Effector memory CD8-positive, alpha-beta T cell (primary cell): ENCODE measurements at regions not wholly inside any gene's neighbourhood (a gene's known extent, or its start where the extent isn't known, plus 50 kb on each side); places are given as distances from the start of the nearest gene placed in this dataset.

ENCODE experiments used
- ATAC-seq: fragments of 150-1000 bp; cut with Tn5 transposase; replicated peaks from 2 replicates; pipeline ENCODE4 v1.10.0; 2021; ENCODE audit warnings: mild to moderate bottlenecking, moderate library complexity
- DNase-seq, 3 experiments: peaks; one replicate each; pipeline ENCODE4 v3.0.0; 2021
- H3K27ac Mint-ChIP-seq, 2 donors: one replicate each; pipeline ENCODE4 v1.8.0; 2022; ENCODE audit warnings: mild to moderate bottlenecking in 2 of 2, mixed read lengths in 2 of 2, moderate library complexity in 2 of 2
- H3K27me3 Mint-ChIP-seq, 2 donors: one replicate each; pipeline ENCODE4 v1.8.0; 2022; ENCODE audit warnings: mixed read lengths in 2 of 2
- H3K36me3 Mint-ChIP-seq: one replicate; pipeline ENCODE4 v1.8.0; 2022; ENCODE audit warnings: mild to moderate bottlenecking, moderate library complexity, mixed read lengths; ENCODE audit not compliant: insufficient read depth
- H3K4me1 Mint-ChIP-seq, 2 donors: one replicate each; pipeline ENCODE4 v1.8.0; 2022; ENCODE audit warnings: low read depth in 2 of 2, mixed read lengths in 2 of 2
- H3K4me3 Mint-ChIP-seq, 2 donors: one replicate each; pipeline ENCODE4 v1.8.0; 2022; ENCODE audit warnings: mild to moderate bottlenecking in 2 of 2, mixed read lengths in 2 of 2, moderate library complexity in 2 of 2
- H3K9me3 Mint-ChIP-seq, 2 donors: one replicate each; pipeline ENCODE4 v1.8.0; 2022; ENCODE audit warnings: mixed read lengths in 2 of 2

- Mint-ChIP-seq H3K4me1 (no peaks in the 10 kb centered on the region), H3K36me3 (peaks cover 2% of the 10 kb centered on the region), H3K27ac (no peak overlapping the region), H3K4me3 (no peak overlapping the region), H3K27me3 (no peaks in the 10 kb centered on the region), H3K9me3 (no peaks in the 10 kb centered on the region)
- no peak for DNase-seq
- no peak for ATAC-seq
These were observed 297.0 kb downstream of the RBM26 start for GRCh38 chr13:79108914-79109643.

GRCh38 chr13:79098596-79098995 lies 307.5 kb downstream of the RBM26 start:
- DNase-seq (no peak), ATAC-seq (no peak)
- Mint-ChIP-seq H3K4me3 (no peak overlapping the region), H3K27me3 (peaks cover 11 to 17% of the 10 kb centered on the region in 2 donors), H3K27ac (no peak overlapping the region), H3K36me3 (no peaks in the 10 kb centered on the region), H3K9me3 (no peaks in the 10 kb centered on the region), H3K4me1 (no peaks in the 10 kb centered on the region)

GRCh38 chr13:79097201-79097600 lies 308.9 kb downstream of the RBM26 start:
- ATAC-seq (no peak), DNase-seq (no peak)
- peaks cover 11 to 17% of the 10 kb centered on the region in 2 donors for H3K27me3 Mint-ChIP-seq
- H3K27ac Mint-ChIP-seq: no peak overlapping the region
- no peaks in the 10 kb centered on the region for H3K4me1 Mint-ChIP-seq
- no peaks in the 10 kb centered on the region for H3K9me3 Mint-ChIP-seq
- no peak overlapping the region for H3K4me3 Mint-ChIP-seq
- H3K36me3 Mint-ChIP-seq: no peaks in the 10 kb centered on the region

- DNase-seq: no peak
- H3K36me3 Mint-ChIP-seq: no peaks in the 10 kb centered on the region
- H3K27me3 Mint-ChIP-seq: peaks cover 11 to 22% of the 10 kb centered on the region in 2 donors
- H3K9me3 Mint-ChIP-seq: no peaks in the 10 kb centered on the region
- no peaks in the 10 kb centered on the region for H3K4me1 Mint-ChIP-seq
- no peak overlapping the region for H3K4me3 Mint-ChIP-seq
- no peak for ATAC-seq
- no peak overlapping the region for H3K27ac Mint-ChIP-seq
These were observed 310.0 kb downstream of the RBM26 start for GRCh38 chr13:79096099-79096498.

- no peak overlapping the region for H3K4me3 Mint-ChIP-seq
- DNase-seq: no peak
- H3K27ac Mint-ChIP-seq: no peak overlapping the region
- ATAC-seq: no peak
- no peaks in the 10 kb centered on the region for H3K4me1 Mint-ChIP-seq
- H3K27me3 Mint-ChIP-seq: peaks cover 14 to 15% of the 10 kb centered on the region in 2 donors
- H3K9me3 Mint-ChIP-seq: no peaks in the 10 kb centered on the region
- no peaks in the 10 kb centered on the region for H3K36me3 Mint-ChIP-seq
These were observed 315.4 kb downstream of the RBM26 start for GRCh38 chr13:79090552-79091124.

- Mint-ChIP-seq H3K36me3 (no peaks in the 10 kb centered on the region), H3K4me1 (no peaks in the 10 kb centered on the region), H3K4me3 (no peak overlapping the region), H3K9me3 (no peaks in the 10 kb centered on the region), H3K27ac (no peak overlapping the region), H3K27me3 (peaks cover 5 to 6% of the 10 kb centered on the region in 2 donors)
- ATAC-seq (no peak), DNase-seq (no peak)
These were observed 321.1 kb downstream of the RBM26 start for GRCh38 chr13:79084802-79085424.

GRCh38 chr13:79081942-79082341 lies 324.1 kb downstream of the RBM26 start:
- DNase-seq: no peak
- no peaks in the 10 kb centered on the region for H3K9me3 Mint-ChIP-seq
- H3K36me3 Mint-ChIP-seq: no peaks in the 10 kb centered on the region
- H3K4me1 Mint-ChIP-seq: peaks cover 0 to 4% of the 10 kb centered on the region in 2 donors
- H3K4me3 Mint-ChIP-seq: no peak overlapping the region
- no peak for ATAC-seq
- H3K27ac Mint-ChIP-seq: peak overlapping the region in 1 of 2 donors; percentile 12
- H3K27me3 Mint-ChIP-seq: peaks cover 6 to 11% of the 10 kb centered on the region in 2 donors

GRCh38 chr13:79079351-79079839 lies 326.7 kb downstream of the RBM26 start:
- Mint-ChIP-seq H3K4me3 (no peak overlapping the region), H3K27me3 (peaks cover 6 to 11% of the 10 kb centered on the region in 2 donors), H3K4me1 (peaks cover 0 to 4% of the 10 kb centered on the region in 2 donors), H3K9me3 (no peaks in the 10 kb centered on the region), H3K27ac (no peak overlapping the region), H3K36me3 (no peaks in the 10 kb centered on the region)
- DNase-seq (no peak), ATAC-seq (no peak)

GRCh38 chr13:79075703-79076102 lies 330.4 kb downstream of the RBM26 start:
- peaks cover 6 to 11% of the 10 kb centered on the region in 2 donors for H3K27me3 Mint-ChIP-seq
- peaks cover 0 to 4% of the 10 kb centered on the region in 2 donors for H3K4me1 Mint-ChIP-seq
- H3K4me3 Mint-ChIP-seq: no peak overlapping the region
- H3K9me3 Mint-ChIP-seq: no peaks in the 10 kb centered on the region
- ATAC-seq: no peak
- H3K36me3 Mint-ChIP-seq: no peaks in the 10 kb centered on the region
- no peak for DNase-seq
- H3K27ac Mint-ChIP-seq: no peak overlapping the region

- no peaks in the 10 kb centered on the region for H3K36me3 Mint-ChIP-seq
- H3K9me3 Mint-ChIP-seq: no peaks in the 10 kb centered on the region
- no peak overlapping the region for H3K27ac Mint-ChIP-seq
- H3K4me1 Mint-ChIP-seq: no peaks in the 10 kb centered on the region
- DNase-seq (no peak), ATAC-seq (no peak)
- H3K27me3 Mint-ChIP-seq: peaks cover 26 to 32% of the 10 kb centered on the region in 2 donors
- H3K4me3 Mint-ChIP-seq: no peak overlapping the region
These were observed 335.6 kb downstream of the RBM26 start for GRCh38 chr13:79070343-79070974.

- Mint-ChIP-seq H3K27me3 (peaks cover 29 to 38% of the 10 kb centered on the region in 2 donors), H3K4me1 (no peaks in the 10 kb centered on the region), H3K4me3 (no peak overlapping the region), H3K9me3 (no peaks in the 10 kb centered on the region), H3K27ac (no peak overlapping the region), H3K36me3 (no peaks in the 10 kb centered on the region)
- ATAC-seq (no peak), DNase-seq (no peak)
These were observed 343.8 kb downstream of the RBM26 start for GRCh38 chr13:79062291-79062690.

- Mint-ChIP-seq H3K4me1 (no peaks in the 10 kb centered on the region), H3K4me3 (no peak overlapping the region), H3K36me3 (no peaks in the 10 kb centered on the region), H3K9me3 (no peaks in the 10 kb centered on the region), H3K27ac (no peak overlapping the region), H3K27me3 (peaks cover 21 to 35% of the 10 kb centered on the region in 2 donors)
- DNase-seq (no peak), ATAC-seq (no peak)
These were observed 345.8 kb downstream of the RBM26 start for GRCh38 chr13:79060216-79060615.

- Mint-ChIP-seq H3K36me3 (no peaks in the 10 kb centered on the region), H3K4me3 (no peak overlapping the region), H3K9me3 (no peaks in the 10 kb centered on the region), H3K27ac (no peak overlapping the region), H3K27me3 (peaks cover 5 to 21% of the 10 kb centered on the region in 2 donors), H3K4me1 (no peaks in the 10 kb centered on the region)
- DNase-seq: no peak
- ATAC-seq: no peak
These were observed 349.3 kb downstream of the RBM26 start for GRCh38 chr13:79056706-79057105.
